ENCODE measurements at regions not wholly inside any gene's neighbourhood (a gene's known extent, or its start where the extent isn't known, plus 50 kb on each side); places are given as distances from the start of the nearest gene placed in this dataset.

DNA sequence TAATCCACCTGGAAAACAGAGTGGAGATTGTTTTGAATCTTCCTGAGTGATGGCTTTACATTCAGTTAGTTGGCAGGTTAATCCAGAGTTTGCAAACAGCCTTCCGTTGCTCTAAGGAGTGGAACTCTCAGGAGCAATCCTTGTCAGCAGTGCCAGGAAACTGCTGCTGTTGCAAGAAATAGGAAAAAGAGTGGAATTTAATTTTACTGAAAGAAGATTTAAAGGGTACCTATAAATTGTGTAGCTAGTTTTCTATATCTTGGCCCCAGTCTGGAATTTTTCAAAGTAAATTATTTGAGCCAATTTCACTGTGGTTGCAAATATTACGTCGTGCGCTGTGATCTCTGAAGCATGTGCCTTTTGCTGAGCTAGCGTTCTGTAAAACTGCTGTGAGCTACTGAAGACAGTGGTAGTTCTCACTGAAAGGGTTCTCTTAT is 55.5 kb upstream of the SLC5A12 start:
- no peaks in the 10 kb centered on the region for H3K9me3 ChIP-seq (replicated peaks; ENCODE audit: control insufficient read depth, insufficient read depth, low read depth, low read length)
- POLR2A ChIA-PET, result no interaction called here
- BruUV-seq (replicated peaks), result no TSS peak
- no peak overlapping the region for H3K4me3 ChIP-seq
- 4% methylated on average over 5 of the region's 5 CpGs for WGBS (ENCODE audit: insufficient coverage, low coverage, missing lambda C conversion rate)
- H3K4me1 ChIP-seq (replicated peaks in 1 of 2; ENCODE audit: control insufficient read depth in 2 of 2, insufficient read depth in 2 of 2, low read length in 2 of 2), result no peaks in the 10 kb centered on the region
- CTCF ChIA-PET (ENCODE audit: low intra/inter-chr PET ratio), result no interaction called here
- TF ChIP-seq SREBF2 (CRISPR knock-in tag; IDR thresholded peaks at IDR 0.05) (no peak), CBFA2T3 (IDR thresholded peaks at IDR 0.05) (no peak), ZNF24 (IDR thresholded peaks at IDR 0.05) (no peak), NR2C1 (IDR thresholded peaks at IDR 0.05) (no peak), NR2C1 (tag; IDR thresholded peaks at IDR 0.05) (no peak), CREM (IDR thresholded peaks at IDR 0.05; ENCODE audit: low read depth) (no peak), MEIS2 (IDR thresholded peaks at IDR 0.05; ENCODE audit: partially characterized antibody) (no peak), RAD51 (IDR thresholded peaks at IDR 0.05; ENCODE audit: borderline replicate concordance, low read depth) (no peak), NFRKB (IDR thresholded peaks at IDR 0.05; ENCODE audit: low read depth) (no peak), ZNF584 (CRISPR knock-in tag; IDR thresholded peaks at IDR 0.05; ENCODE audit: low read depth) (no peak)
- TF ChIP-seq, protein P1, sequence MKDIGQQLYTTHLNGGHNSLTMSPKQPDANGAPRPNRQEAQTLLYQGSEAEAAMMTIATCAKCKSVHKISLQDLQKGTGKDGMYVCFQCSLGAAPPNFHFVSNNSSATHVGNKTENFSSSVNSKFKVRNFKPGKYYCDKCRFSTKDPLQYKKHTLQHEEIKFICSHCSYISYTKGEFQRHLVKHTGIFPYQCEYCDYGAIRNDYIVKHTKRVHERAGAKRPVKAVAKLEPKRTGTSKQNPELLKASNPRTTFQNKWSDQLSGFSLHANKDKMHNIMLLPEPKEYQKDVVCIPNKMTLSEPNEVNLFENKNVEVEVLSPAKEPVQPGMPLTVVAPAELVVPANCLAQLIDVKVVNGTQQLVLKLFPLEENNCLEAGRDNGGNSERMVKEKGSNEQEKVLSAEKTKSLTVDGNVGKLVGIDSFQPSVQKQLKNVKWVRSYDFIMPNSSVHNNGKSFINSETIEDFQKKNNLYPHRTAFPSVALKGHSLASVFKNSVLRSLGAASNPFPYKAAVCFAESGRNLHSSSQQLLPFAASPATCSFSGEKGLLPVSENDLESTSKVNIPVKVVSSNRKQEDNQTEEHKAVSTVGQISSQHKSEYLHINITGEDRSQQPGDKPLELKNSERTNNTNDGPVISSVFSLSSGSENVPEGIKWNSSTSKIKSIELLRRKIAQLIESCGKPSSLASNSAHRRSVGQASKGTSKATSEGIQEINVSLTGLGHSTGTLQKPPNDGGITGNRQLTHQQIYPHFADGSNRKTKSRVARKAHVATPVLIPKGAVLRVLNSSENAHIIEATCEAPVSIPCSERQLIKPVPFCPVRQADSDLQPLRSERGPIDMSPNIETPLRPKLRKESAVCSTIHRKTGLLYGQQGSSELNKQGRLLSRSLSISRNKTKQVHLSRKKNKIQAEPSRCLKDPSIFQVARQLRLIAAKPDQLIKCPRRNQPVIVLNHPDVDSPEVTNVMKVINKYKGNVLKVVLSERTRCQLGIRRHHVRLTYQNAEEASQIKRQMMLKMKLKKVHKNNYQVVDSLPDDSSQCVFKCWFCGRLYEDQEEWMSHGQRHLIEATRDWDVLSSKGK (CRISPR knock-in tag; IDR thresholded peaks at IDR 0.05), result no peak
- TF ChIP-seq, protein P2, sequence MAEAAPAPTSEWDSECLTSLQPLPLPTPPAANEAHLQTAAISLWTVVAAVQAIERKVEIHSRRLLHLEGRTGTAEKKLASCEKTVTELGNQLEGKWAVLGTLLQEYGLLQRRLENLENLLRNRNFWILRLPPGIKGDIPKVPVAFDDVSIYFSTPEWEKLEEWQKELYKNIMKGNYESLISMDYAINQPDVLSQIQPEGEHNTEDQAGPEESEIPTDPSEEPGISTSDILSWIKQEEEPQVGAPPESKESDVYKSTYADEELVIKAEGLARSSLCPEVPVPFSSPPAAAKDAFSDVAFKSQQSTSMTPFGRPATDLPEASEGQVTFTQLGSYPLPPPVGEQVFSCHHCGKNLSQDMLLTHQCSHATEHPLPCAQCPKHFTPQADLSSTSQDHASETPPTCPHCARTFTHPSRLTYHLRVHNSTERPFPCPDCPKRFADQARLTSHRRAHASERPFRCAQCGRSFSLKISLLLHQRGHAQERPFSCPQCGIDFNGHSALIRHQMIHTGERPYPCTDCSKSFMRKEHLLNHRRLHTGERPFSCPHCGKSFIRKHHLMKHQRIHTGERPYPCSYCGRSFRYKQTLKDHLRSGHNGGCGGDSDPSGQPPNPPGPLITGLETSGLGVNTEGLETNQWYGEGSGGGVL (CRISPR knock-in tag; IDR thresholded peaks at IDR 0.05), result no peak
- H4K20me1 ChIP-seq (replicated peaks; ENCODE audit: control insufficient read depth, insufficient read depth, low read length), result no peaks in the 10 kb centered on the region
- FAIRE-seq (no peak), DNase-seq (ENCODE audit: extremely low read depth in 1 of 4, low spot score in 3 of 4) (no peak), ATAC-seq (no peak)
- H2AFZ ChIP-seq (ENCODE audit: low read depth, low read length), result no peak overlapping the region
- no peak overlapping the region for H3K4me2 ChIP-seq (ENCODE audit: insufficient read depth, low read length)
- in situ Hi-C loops (cut with MboI), result no loop called here
- no peak overlapping the region for H3K9ac ChIP-seq (ENCODE audit: insufficient read depth in 1 of 2, low read depth in 2 of 2, low read length in 2 of 2)
- H3K27me3 ChIP-seq (ENCODE audit: control insufficient read depth in 2 of 2, insufficient read depth in 2 of 2, low read length in 2 of 2), result no peaks in the 10 kb centered on the region
- no peaks in the 10 kb centered on the region for H3K79me2 ChIP-seq (ENCODE audit: control insufficient read depth, insufficient read depth, low read length)
- no peaks in the 10 kb centered on the region for H3K9me1 ChIP-seq (ENCODE audit: control insufficient read depth, insufficient read depth, low read length)
- no peak overlapping the region for H3K27ac ChIP-seq (ENCODE audit: extremely low read depth, low read depth, low read length)
- no peaks in the 10 kb centered on the region for H3K36me3 ChIP-seq (ENCODE audit: control insufficient read depth, insufficient read depth, low read length)
- intact Hi-C loops (cut with micrococcal nuclease), result no loop called here

Measured in K562 (cell line).